ENCODE measurements at regions not wholly inside any gene's neighbourhood (a gene's known extent, or its start where the extent isn't known, plus 50 kb on each side); places are given as distances from the start of the nearest gene placed in this dataset.

- H3K27me3 ChIP-seq (ENCODE audit: low read length): no peaks in the 10 kb centered on the region
- H3K4me3 ChIP-seq (ENCODE audit: insufficient read depth, low read length, poor library complexity, severe bottlenecking): no peak overlapping the region
- no peaks in the 10 kb centered on the region for H4K20me1 ChIP-seq (ENCODE audit: low read depth, low read length)
- H3K27ac ChIP-seq (ENCODE audit: low read depth, low read length): no peak overlapping the region
- peaks cover 8% of the 10 kb centered on the region; the same call in 1 of the 2 replicates for H3F3A ChIP-seq (ENCODE audit: insufficient read depth)
- TF ChIP-seq CTCF (IDR thresholded peaks at IDR 0.05; ENCODE audit: insufficient read depth, low read length, poor library complexity, severe bottlenecking) (no peak), EZH2phosphoT487 (conservative IDR thresholded peaks at IDR 0.05; ENCODE audit: low read length) (no peak)
- H3K79me2 ChIP-seq (ENCODE audit: insufficient read depth, low read length): no peaks in the 10 kb centered on the region
- H3K4me2 ChIP-seq (ENCODE audit: low read depth, low read length, poor library complexity, severe bottlenecking): no peak overlapping the region
- H3K9ac ChIP-seq (ENCODE audit: low read length): no peak overlapping the region
- no peaks in the 10 kb centered on the region for H3K9me2 ChIP-seq (replicated peaks; ENCODE audit: insufficient read depth, low read length)
- no peaks in the 10 kb centered on the region; the same call in 1 of the 2 replicates for H3K36me3 ChIP-seq (ENCODE audit: low read length)
- H2AFZ ChIP-seq (ENCODE audit: low read depth, low read length, severe bottlenecking): no peak overlapping the region
- H3K9me3 ChIP-seq (ENCODE audit: insufficient read depth, low read length): no peaks in the 10 kb centered on the region
These were observed 361.2 kb downstream of the SEC14L1 start for GRCh38 chr17:77501751-77502625.

GRCh38 chr17:77502626-77503292, 362.0 kb downstream of the SEC14L1 start:
- no peak overlapping the region for H3K27ac ChIP-seq (ENCODE audit: low read depth, low read length)
- H3K36me3 ChIP-seq (ENCODE audit: low read length): no peaks in the 10 kb centered on the region; the same call in 1 of the 2 replicates
- no peaks in the 10 kb centered on the region for H3K9me2 ChIP-seq (replicated peaks; ENCODE audit: insufficient read depth, low read length)
- H3K4me2 ChIP-seq (ENCODE audit: low read depth, low read length, poor library complexity, severe bottlenecking): no peak overlapping the region
- no peak overlapping the region for H3K4me3 ChIP-seq (ENCODE audit: insufficient read depth, low read length, poor library complexity, severe bottlenecking)
- no peak for TF ChIP-seq CTCF (IDR thresholded peaks at IDR 0.05; ENCODE audit: insufficient read depth, low read length, poor library complexity, severe bottlenecking)
- TF ChIP-seq EZH2phosphoT487 (conservative IDR thresholded peaks at IDR 0.05; ENCODE audit: low read length): no peak
- H4K20me1 ChIP-seq (ENCODE audit: low read depth, low read length): no peaks in the 10 kb centered on the region
- H3K9me3 ChIP-seq (ENCODE audit: insufficient read depth, low read length): no peaks in the 10 kb centered on the region
- H2AFZ ChIP-seq (ENCODE audit: low read depth, low read length, severe bottlenecking): no peak overlapping the region
- H3K27me3 ChIP-seq (ENCODE audit: low read length): no peaks in the 10 kb centered on the region
- H3K9ac ChIP-seq (ENCODE audit: low read length): no peak overlapping the region
- H3F3A ChIP-seq (ENCODE audit: insufficient read depth): peaks cover 8% of the 10 kb centered on the region; the same call in 1 of the 2 replicates
- no peaks in the 10 kb centered on the region for H3K79me2 ChIP-seq (ENCODE audit: insufficient read depth, low read length)

GRCh38 chr17:77503293-77503655, 362.5 kb downstream of the SEC14L1 start:
- no peak overlapping the region for H3K27ac ChIP-seq (ENCODE audit: low read depth, low read length)
- H3K4me3 ChIP-seq (ENCODE audit: insufficient read depth, low read length, poor library complexity, severe bottlenecking): no peak overlapping the region
- H3K79me2 ChIP-seq (ENCODE audit: insufficient read depth, low read length): no peaks in the 10 kb centered on the region
- no peaks in the 10 kb centered on the region; the same call in 1 of the 2 replicates for H3K36me3 ChIP-seq (ENCODE audit: low read length)
- no peak overlapping the region for H3K9ac ChIP-seq (ENCODE audit: low read length)
- no peak overlapping the region for H3K4me2 ChIP-seq (ENCODE audit: low read depth, low read length, poor library complexity, severe bottlenecking)
- H3K9me3 ChIP-seq (ENCODE audit: insufficient read depth, low read length): no peaks in the 10 kb centered on the region
- H4K20me1 ChIP-seq (ENCODE audit: low read depth, low read length): no peaks in the 10 kb centered on the region
- no peaks in the 10 kb centered on the region for H3K9me2 ChIP-seq (replicated peaks; ENCODE audit: insufficient read depth, low read length)
- no peak for TF ChIP-seq EZH2phosphoT487 (conservative IDR thresholded peaks at IDR 0.05; ENCODE audit: low read length)
- TF ChIP-seq CTCF (IDR thresholded peaks at IDR 0.05; ENCODE audit: insufficient read depth, low read length, poor library complexity, severe bottlenecking): no peak
- no peaks in the 10 kb centered on the region for H3K27me3 ChIP-seq (ENCODE audit: low read length)
- H2AFZ ChIP-seq (ENCODE audit: low read depth, low read length, severe bottlenecking): no peak overlapping the region
- peaks cover 8% of the 10 kb centered on the region; the same call in 1 of the 2 replicates for H3F3A ChIP-seq (ENCODE audit: insufficient read depth)
